Hepatocyte (in vitro differentiated cells): ENCODE measurements at regions not wholly inside any gene's neighbourhood (a gene's known extent, or its start where the extent isn't known, plus 50 kb on each side); places are given as distances from the start of the nearest gene placed in this dataset.

Experiments used
- EZH2 ChIP-seq: fragments of 200-600 bp; sonication (generic); IDR thresholded peaks from 2 replicates; pipeline ENCODE4 v1.6.1; 2016; ENCODE audit warnings: antibody characterized with exemption, mild to moderate bottlenecking, borderline replicate concordance
- EZH2phosphoT487 ChIP-seq: fragments of 200-600 bp; sonication (generic); IDR thresholded peaks from one replicate; pipeline ENCODE4 v1.6.1; 2018; ENCODE audit warnings: antibody characterized with exemption, mild to moderate bottlenecking, low read depth, moderate library complexity; ENCODE audit not compliant: unreplicated experiment, severe bottlenecking
- TF ChIP-seq, protein P1 (sequence below): fragments of 200-600 bp; sonication (generic); IDR thresholded peaks from 2 replicates; pipeline ENCODE4 v1.5.1; 2016; ENCODE audit warnings: antibody characterized with exemption, mild to moderate bottlenecking; ENCODE audit not compliant: poor library complexity

DNA sequence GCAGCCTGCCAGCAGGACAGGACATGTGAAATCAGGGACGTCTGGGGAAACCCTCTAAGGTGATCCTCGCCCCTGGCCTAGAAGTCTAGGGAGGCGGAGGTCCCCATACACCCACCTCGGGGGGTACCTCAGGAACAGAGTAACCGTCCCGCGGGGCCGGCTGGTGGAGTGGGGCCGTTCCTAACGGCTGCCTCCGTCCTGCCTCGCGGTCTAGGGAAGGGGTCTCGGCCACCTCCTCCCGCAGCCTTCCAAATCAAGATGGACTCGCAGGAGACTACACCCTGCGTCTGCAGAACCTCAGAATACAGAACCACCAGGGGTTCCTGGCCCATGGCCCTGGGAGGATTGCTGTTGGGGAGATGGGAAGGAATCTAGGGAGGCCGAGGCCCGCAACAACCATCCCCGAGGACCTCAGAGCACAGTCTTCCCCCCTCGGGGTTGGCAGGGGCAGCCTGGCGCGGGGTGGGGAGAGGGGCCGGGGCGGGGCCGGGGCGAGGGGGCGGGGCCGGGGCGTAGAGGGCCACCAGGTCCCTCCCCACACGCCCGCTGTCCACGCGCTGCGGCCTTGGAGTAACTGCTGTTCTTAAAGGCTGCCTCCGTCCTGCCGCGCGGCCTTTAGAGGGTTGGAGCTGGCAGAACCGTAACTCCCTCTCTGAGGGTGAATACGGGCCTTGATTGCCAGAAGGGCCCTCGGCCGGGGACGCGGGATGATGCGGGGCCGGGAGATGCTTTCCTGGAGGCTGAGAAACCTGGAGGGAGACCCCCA lies 89.0 kb upstream of the MLN start:
- TF ChIP-seq, protein P1, sequence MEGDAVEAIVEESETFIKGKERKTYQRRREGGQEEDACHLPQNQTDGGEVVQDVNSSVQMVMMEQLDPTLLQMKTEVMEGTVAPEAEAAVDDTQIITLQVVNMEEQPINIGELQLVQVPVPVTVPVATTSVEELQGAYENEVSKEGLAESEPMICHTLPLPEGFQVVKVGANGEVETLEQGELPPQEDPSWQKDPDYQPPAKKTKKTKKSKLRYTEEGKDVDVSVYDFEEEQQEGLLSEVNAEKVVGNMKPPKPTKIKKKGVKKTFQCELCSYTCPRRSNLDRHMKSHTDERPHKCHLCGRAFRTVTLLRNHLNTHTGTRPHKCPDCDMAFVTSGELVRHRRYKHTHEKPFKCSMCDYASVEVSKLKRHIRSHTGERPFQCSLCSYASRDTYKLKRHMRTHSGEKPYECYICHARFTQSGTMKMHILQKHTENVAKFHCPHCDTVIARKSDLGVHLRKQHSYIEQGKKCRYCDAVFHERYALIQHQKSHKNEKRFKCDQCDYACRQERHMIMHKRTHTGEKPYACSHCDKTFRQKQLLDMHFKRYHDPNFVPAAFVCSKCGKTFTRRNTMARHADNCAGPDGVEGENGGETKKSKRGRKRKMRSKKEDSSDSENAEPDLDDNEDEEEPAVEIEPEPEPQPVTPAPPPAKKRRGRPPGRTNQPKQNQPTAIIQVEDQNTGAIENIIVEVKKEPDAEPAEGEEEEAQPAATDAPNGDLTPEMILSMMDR, result no peak
- no peak for TF ChIP-seq EZH2
- TF ChIP-seq EZH2phosphoT487, result no peak
